HG03039 (cell line): ENCODE measurements at regions not wholly inside any gene's neighbourhood (a gene's known extent, or its start where the extent isn't known, plus 50 kb on each side); places are given as distances from the start of the nearest gene placed in this dataset.

Experiments used
- ATAC-seq: cut with Tn5 transposase; IDR thresholded peaks from one replicate; pipeline ENCODE4 v1.9.1; 2021; ENCODE audit warnings: mild to moderate bottlenecking, moderate library complexity; ENCODE audit not compliant: unreplicated experiment

DNA sequence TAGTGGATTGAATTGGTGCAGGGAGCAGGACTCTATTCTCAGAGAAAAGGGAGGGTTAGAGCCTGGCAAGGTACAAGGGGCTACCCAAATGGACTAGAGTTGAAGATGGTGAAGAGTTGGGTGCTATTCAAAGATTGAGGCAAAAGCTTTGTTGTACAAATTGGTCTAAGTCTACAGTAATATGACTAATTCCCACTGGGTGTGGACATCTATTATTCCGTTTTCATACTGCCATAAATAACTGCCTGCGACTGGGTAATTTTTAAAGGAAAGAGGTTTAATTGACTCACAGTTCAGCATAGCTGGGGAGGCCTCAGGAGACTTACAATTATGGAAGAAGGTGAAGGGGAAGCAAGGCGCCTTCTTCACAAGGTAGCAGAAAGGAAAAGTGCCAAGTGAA, 266.3 kb downstream of the TPBG start:
- no peak for ATAC-seq

DNA sequence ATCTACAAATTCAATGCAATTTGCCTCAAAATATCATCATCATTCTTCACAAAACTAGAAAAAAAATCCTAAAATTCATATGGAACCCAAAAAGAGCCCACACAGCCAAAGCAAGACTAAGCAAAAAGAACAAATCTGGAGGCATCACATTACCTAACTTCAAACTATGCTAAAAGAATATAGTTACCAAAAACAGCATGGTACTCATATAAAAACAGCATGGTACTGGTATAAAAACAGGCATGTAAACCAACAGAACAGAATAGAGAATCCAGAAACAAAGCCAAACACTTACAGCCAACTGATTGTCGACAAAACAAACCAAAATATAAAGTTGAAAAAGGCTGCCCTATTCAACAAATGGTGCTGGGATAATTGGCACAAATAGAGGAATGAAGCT, 278.1 kb downstream of the TPBG start:
- ATAC-seq: no peak

DNA sequence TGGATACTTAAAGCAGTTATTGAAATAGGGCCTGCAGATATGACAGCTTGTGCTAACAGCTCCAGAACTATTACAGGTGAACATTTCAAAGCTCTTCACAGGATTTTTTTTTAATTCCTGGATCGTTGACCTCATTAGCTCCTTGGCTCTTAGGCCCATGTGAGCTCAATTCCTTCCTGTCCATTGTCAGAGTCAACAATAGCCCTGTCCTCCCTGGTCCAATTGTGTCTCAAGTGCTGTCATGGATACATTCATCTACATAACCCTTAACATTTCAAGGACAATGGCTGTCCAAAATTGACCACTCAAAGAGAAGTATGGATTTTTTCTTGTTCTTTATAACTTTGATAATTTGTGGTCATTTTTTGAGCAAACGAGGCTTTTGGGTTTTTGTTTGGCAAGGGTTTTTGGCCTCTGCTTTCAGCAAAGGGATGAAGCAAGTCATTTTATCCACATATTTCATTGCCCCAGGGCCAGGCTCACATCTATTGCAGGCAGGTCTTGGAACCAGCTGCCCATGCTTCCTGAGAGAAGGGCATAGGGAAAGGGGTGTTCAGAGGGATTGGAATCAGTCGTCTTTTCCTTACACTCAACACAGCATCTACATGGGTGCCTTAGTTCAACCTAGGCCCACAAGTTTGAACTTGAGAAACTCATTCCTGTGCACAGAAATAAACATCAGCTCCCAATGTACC, 282.1 kb downstream of the TPBG start:
- ATAC-seq: no peak

DNA sequence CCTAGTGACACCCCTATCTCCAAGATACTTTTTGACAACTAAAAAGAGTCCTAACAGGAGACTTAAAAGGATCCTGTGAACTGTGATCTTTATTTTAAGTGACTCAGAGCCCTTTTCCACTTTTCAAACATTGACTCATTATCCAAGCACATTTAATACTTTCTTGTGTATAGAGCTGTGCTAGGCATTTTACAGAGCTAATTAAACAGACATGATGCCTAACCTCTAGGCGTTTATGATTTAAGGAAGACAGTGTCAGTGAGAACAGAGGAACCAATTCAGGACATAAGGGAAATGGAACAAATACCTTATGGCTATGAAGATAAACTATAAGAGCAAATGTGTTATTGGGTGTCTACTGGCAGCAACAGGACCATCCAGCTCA, 282.6 kb downstream of the TPBG start:
- ATAC-seq: no peak

- no peak for ATAC-seq
Measured at GRCh38 chr6:82651845-82652335, 288.3 kb downstream of the TPBG start.

- ATAC-seq: no peak
Measured at GRCh38 chr6:82679232-82679631, 315.6 kb downstream of the TPBG start.

DNA sequence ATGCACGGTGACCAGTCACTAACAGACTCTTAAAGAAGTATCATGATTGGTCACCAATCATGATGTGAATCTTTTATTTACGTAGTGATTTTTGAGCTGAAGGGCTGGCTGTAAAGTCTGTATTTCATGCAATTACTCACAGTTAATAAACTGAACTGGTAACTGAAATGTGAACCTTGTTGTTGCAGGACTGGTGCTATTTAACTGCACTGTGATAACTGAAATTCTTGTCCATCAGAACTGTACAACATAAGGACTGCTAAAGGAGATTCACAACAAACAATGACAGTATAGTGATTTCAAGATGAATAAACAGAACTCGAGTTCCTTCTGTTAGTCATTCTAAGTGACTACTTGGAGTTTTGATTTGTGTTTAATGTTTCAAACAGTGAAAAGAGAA, 316.6 kb downstream of the TPBG start:
- ATAC-seq: no peak

GRCh38 chr6:82681119-82681714, 317.6 kb downstream of the TPBG start:
- ATAC-seq: no peak

GRCh38 chr6:82686719-82687118, 323.1 kb downstream of the TPBG start:
- no peak for ATAC-seq

DNA sequence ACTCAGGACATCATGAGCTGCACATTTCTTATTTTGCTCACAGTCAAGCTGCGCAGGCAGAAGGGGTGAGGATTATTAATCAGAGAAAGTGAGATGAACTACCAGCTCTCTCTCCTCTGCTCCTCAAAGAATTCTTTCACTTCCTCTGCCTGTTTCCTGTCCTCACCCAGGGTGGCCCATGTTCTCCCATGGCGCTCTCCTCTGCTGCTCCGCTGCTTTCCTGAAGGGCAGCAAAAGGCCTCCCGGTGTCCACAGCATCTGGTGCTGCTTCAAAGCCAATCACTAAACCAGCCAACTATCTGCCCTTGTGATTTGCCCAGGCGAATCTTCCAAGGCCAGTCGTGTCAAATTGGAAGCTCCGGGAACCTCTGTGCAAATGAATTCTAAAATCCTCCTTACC, 324.2 kb downstream of the TPBG start:
- no peak for ATAC-seq

DNA sequence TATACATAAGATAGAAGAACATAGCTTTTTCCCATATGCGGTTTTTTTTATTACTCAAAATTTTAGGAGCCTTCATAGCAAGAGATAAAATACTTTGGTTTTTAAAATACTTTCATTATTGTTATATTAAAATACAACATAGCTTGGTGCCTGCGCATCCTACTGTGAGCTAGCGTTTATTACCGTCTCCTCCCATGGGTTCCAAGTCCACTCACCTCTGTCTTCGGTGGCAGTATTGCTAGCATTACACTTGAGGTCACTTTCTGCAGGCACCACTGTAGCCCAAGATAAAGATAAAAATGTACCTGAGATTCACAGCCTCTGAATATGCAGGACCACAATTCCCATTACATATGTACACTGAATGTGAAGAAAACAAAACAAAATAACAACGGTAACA, 326.7 kb downstream of the TPBG start:
- no peak for ATAC-seq

DNA sequence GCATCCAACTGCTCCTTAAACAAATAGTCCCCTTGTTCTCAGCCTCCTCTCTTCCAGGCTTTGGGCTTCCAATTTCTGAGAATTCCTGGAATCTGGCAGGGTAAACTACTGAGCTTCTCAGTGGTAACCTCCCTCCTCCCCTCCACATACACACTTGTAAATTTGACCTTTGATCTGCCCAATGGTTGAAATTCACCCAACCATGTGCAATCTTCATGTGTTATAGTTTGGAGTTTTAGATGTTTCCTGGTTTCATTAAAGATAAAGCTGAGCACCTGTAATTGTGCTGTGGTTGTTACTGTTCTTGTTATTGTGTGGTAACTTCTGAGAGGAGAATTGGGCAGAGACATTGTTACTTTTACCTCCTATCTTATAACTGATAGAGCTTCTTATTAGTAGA, 328.4 kb downstream of the TPBG start:
- no peak for ATAC-seq

DNA sequence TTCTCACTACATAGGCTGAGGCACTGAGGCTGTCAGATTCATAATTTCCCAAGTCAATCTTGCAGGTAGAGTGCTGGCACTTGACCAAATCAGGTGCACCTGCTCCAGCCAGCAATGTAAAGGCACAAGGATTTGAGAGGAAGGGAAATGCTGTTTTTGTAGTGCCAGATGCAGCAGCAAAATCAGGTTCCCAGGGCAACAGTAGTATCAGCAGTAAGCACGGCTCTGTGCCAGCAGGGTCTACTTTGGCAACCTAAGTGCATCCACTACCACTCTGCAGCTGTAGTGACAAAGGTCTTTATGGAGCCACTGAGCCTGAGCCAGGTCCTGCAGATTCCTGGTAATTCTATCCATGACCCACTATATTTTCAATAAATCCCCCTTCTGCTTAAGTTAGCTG, 329.5 kb downstream of the TPBG start:
- no peak for ATAC-seq

GRCh38 chr6:82701341-82701740, 337.7 kb downstream of the TPBG start:
- ATAC-seq: no peak

DNA sequence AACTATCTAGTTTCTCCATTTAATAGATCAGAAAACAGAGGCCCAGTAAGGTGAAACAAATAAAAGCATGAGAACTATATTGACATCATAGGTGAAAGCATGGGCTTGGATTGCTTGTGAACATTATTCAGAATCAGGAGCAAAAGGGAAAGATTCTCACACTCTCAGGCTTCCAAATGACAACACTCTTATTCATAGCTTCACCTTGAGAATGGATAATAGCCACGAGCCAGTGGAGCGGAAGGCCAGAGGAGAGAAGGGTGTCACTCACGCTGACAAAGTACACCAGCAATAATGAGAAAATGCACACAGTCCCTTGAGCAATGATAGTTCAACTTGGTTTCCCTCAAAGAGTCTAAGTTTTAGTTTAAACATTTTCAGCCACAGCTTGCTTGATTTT, 339.0 kb downstream of the TPBG start:
- ATAC-seq: no peak

- ATAC-seq: no peak
Measured at GRCh38 chr6:82703230-82703629, 339.6 kb downstream of the TPBG start.

- ATAC-seq: no peak
Measured at GRCh38 chr6:82704045-82704444, 340.4 kb downstream of the TPBG start.

- no peak for ATAC-seq
Measured at GRCh38 chr6:82705579-82705978, 342.0 kb downstream of the TPBG start.

DNA sequence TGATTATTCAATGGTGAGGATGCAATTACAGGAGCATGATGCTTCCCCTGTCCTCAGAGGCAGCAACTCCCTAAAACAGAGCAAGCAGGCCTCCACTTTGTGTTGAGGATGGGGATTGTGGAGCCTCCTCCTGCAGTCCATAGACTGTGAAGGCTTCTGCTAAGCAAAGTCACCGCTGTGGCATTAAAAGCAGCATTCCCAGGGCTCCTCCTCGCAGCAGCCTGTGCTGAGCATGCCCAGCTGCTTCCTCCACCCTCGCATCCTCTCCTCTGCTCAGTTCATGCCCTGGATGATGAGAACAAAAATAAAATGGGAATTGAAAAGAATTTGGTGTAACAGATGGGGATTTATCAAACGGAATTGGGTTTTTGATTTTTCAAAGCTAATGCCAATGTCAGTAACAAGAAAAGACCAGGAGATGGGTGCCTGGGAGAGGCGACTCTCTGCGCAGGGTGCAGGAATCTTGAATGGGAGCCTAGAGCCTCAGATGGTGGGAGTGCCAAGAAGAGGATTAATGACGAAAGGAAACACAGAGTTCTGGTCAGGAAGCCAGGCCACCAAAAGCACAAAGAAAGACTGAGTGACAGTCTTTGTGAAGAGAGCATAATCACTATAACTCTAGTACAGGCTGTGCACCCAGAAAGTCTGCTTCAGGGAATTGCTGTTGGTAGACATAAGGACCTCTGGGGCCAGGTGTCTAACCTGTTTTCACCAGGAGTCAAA, 347.6 kb downstream of the TPBG start:
- ATAC-seq: no peak

DNA sequence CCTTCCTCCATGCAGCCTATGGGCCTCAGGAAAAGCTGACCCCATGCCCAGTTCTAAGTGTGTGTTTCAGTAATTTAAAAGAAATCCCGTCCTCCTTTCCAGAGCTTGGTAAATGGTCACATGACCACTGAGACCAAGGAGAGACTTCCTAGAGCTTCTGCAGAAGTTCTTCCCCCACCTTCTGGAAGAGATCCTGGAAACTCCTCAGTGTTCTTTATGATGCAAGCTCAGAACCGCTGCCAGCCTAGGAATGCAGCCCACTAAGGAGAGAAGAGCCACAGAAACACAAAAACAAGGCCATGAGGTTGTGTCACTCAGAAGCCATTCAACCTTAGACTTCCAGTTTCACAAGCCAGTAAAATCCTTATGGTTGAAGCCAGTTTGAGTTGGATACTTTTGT, 348.4 kb downstream of the TPBG start:
- ATAC-seq: no peak

DNA sequence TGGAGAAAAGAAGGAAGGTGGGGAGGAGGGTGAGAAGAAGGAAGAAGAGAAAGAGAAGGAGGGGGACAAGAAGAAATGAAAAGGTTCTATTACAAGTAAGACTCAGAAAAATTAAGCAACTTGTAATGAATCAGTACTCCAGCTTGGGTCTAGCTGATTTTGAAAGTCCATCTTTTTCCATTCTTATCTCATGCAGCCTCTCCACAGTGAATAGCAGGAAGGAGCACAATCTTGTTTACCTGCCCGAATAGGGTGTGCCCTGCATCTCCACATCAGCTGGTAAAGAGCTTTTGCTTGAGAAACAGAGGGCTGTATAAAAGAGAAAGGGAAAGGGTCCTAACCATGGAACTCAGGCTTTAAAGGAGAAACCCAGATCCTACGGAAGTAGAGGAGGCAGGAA, 348.8 kb downstream of the TPBG start:
- ATAC-seq: no peak

DNA sequence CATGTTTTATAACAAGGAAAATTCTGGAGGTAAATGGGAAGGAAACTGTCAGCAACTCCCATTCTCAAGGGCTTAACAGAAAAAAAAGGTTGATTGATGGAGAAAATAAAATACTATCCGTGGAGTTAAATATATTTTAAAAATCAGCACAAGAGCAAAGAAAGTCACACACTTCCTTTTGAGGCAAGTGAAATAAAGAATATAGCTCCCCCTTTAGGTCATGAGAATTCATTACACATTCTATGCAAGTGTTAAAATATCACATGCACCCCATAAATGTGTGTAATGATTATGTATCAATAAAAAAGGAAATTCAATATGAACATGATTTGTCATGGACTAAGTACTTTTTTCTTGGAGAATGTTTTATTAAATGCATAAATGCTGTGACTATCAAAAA, 349.2 kb downstream of the TPBG start:
- ATAC-seq: no peak
